WTC11 (cell line): ENCODE measurements at regions not wholly inside any gene's neighbourhood (a gene's known extent, or its start where the extent isn't known, plus 50 kb on each side); places are given as distances from the start of the nearest gene placed in this dataset.

Experiments
- ATAC-seq: fragments of 200-7000 bp; cut with Tn5 transposase; 2 replicates; pipeline ENCODE4 v1.10.0; 2021; ENCODE audit warnings: mild to moderate bottlenecking, moderate library complexity
- CTCF ChIA-PET: fragments of 300-600 bp; sonication (Branson Sonifier 250); formaldehyde crosslinking; loops from one replicate; lab custom pipeline; 2021; ENCODE audit warnings: antibody characterized with exemption; lab: Charles Lee
- POLR2A ChIA-PET: fragments of 350-600 bp; sonication (Branson Sonifier 250); formaldehyde crosslinking; loops from one replicate; lab custom pipeline; 2021; ENCODE audit warnings: antibody characterized with exemption; lab: Charles Lee
- DNase-seq: peaks from one replicate; pipeline ENCODE4 v3.0.0; 2021; ENCODE audit warnings: low spot score
- H3K27ac Mint-ChIP-seq: 2 replicates; pipeline ENCODE4 v1.8.0; 2021; ENCODE audit warnings: mixed read lengths
- H3K27me3 Mint-ChIP-seq: 2 replicates; pipeline ENCODE4 v1.8.0; 2021; ENCODE audit warnings: low read depth, mild to moderate bottlenecking, moderate library complexity, mixed read lengths
- H3K36me3 Mint-ChIP-seq: 2 replicates; pipeline ENCODE4 v1.8.0; 2021; ENCODE audit warnings: mixed read lengths
- H3K4me1 Mint-ChIP-seq: 2 replicates; pipeline ENCODE4 v1.8.0; 2022; ENCODE audit warnings: mixed read lengths
- H3K4me3 Mint-ChIP-seq: 2 replicates; pipeline ENCODE4 v1.8.0; 2021; ENCODE audit warnings: mild to moderate bottlenecking, moderate library complexity, mixed read lengths
- H3K9me3 Mint-ChIP-seq: 2 replicates; pipeline ENCODE4 v1.8.0; 2021; ENCODE audit warnings: mixed read lengths
- ARID4B ChIP-seq: sonication (generic); formaldehyde crosslinking; IDR thresholded peaks from 2 replicates; pipeline ENCODE4 v1.8.0; 2023; ENCODE audit warnings: missing genetic modification reagents, mild to moderate bottlenecking, borderline replicate concordance
- ATF1 ChIP-seq: sonication (generic); formaldehyde crosslinking; IDR thresholded peaks from 2 replicates; pipeline ENCODE4 v1.8.1; 2023; ENCODE audit warnings: mild to moderate bottlenecking, moderate library complexity, missing genetic modification reagents
- ATF3 ChIP-seq: sonication (generic); formaldehyde crosslinking; conservative IDR thresholded peaks from 2 replicates; pipeline ENCODE4 v1.8.1; 2022; ENCODE audit warnings: mild to moderate bottlenecking, missing genetic modification reagents
- EMX1 ChIP-seq: fragments of 250-450 bp; sonication (Bioruptor Pico); IDR thresholded peaks from 2 replicates; pipeline ENCODE4 v1.8.0; 2021; ENCODE audit warnings: mild to moderate bottlenecking
- FOXK1 ChIP-seq: sonication (generic); formaldehyde crosslinking; IDR thresholded peaks from 2 replicates; pipeline ENCODE4 v1.8.0; 2022; ENCODE audit warnings: mild to moderate bottlenecking, moderate library complexity, missing genetic modification reagents
- GABPB1 ChIP-seq: sonication (generic); formaldehyde crosslinking; IDR thresholded peaks from 2 replicates; pipeline ENCODE4 v1.8.1; 2023; ENCODE audit warnings: mild to moderate bottlenecking, missing genetic modification reagents
- GRHL2 ChIP-seq: fragments of 250-450 bp; sonication (Bioruptor Pico); IDR thresholded peaks from 2 replicates; pipeline ENCODE4 v1.8.0; 2022; ENCODE audit warnings: mild to moderate bottlenecking, moderate library complexity; ENCODE audit not compliant: insufficient replicate concordance, severe bottlenecking
- IRF2 ChIP-seq: sonication (generic); formaldehyde crosslinking; IDR thresholded peaks from 2 replicates; pipeline ENCODE4 v1.8.0; 2022; ENCODE audit warnings: low read depth, missing genetic modification reagents, borderline replicate concordance
- NR2C2 ChIP-seq: sonication (generic); formaldehyde crosslinking; IDR thresholded peaks from 2 replicates; pipeline ENCODE4 v1.8.0; 2022; ENCODE audit warnings: mild to moderate bottlenecking, missing genetic modification reagents
- PRDM15 ChIP-seq: sonication (generic); formaldehyde crosslinking; IDR thresholded peaks from 2 replicates; pipeline ENCODE4 v1.8.0; 2022; ENCODE audit warnings: missing genetic modification reagents
- STAT6 ChIP-seq: sonication (generic); formaldehyde crosslinking; conservative IDR thresholded peaks from 2 replicates; pipeline ENCODE4 v1.8.1; 2023; ENCODE audit warnings: mild to moderate bottlenecking, low read depth, missing genetic modification reagents, moderate library complexity
- TCF7 ChIP-seq: sonication (generic); formaldehyde crosslinking; IDR thresholded peaks from 2 replicates; pipeline ENCODE4 v1.8.0; 2022; ENCODE audit warnings: mild to moderate bottlenecking, low read depth, missing genetic modification reagents, moderate library complexity
- ZNF281 ChIP-seq: sonication (generic); formaldehyde crosslinking; IDR thresholded peaks from 2 replicates; pipeline ENCODE4 v1.8.0; 2023; ENCODE audit warnings: mild to moderate bottlenecking, missing genetic modification reagents
- ZNF512 ChIP-seq: sonication (generic); formaldehyde crosslinking; IDR thresholded peaks from 2 replicates; pipeline ENCODE4 v1.8.1; 2022; ENCODE audit warnings: missing genetic modification reagents, borderline replicate concordance
- ZNF671 ChIP-seq: fragments of 250-450 bp; sonication (Bioruptor Pico); IDR thresholded peaks from 2 replicates; pipeline ENCODE4 v1.8.0; 2021; ENCODE audit warnings: mild to moderate bottlenecking

- TF ChIP-seq ZNF671 (CRISPR knock-in tag) (no peak), ATF1 (CRISPR knock-in tag) (no peak), GABPB1 (CRISPR knock-in tag) (no peak), STAT6 (no peak), ARID4B (CRISPR knock-in tag) (no peak), TCF7 (no peak), EMX1 (CRISPR knock-in tag) (no peak), FOXK1 (CRISPR knock-in tag) (no peak), IRF2 (no peak), ATF3 (CRISPR knock-in tag) (no peak), ZNF281 (no peak), PRDM15 (CRISPR knock-in tag) (no peak), NR2C2 (CRISPR knock-in tag) (no peak), ZNF512 (CRISPR knock-in tag) (no peak), GRHL2 (CRISPR knock-in tag) (no peak)
- TF ChIP-seq, all 79 proteins: peak for 0
Observed at GRCh38 chr5:128876569-128877382, 88.5 kb upstream of the SLC27A6 start.

More at GRCh38 chr5:128876569-128877382, 88.5 kb upstream of the SLC27A6 start:
- Mint-ChIP-seq H3K9me3 (0 out of 2 replicates have a peak, but pooled peaks cover 3% of the 10 kb centered on the region), H3K4me3 (no peak overlapping the region), H3K27me3 (no peaks in the 10 kb centered on the region), H3K36me3 (no peaks in the 10 kb centered on the region), H3K4me1 (peaks cover 19% of the 10 kb centered on the region), H3K27ac (0 out of 2 replicates have a peak overlapping the region, but pooled peaks have one; percentile 66)
- POLR2A ChIA-PET: no interaction called here
- ATAC-seq: peak; percentile 76
- CTCF ChIA-PET: no interaction called here
- DNase-seq: no peak
